Esophagus (tissue), 2 donors: ENCODE measurements at regions not wholly inside any gene's neighbourhood (a gene's known extent, or its start where the extent isn't known, plus 50 kb on each side); places are given as distances from the start of the nearest gene placed in this dataset.

Experiments used
- H3K27ac ChIP-seq, 2 donors: one replicate each; pipeline ENCODE4 v1.5.1; 2013; ENCODE audit warnings: low read depth in 2 of 2, mild to moderate bottlenecking in 2 of 2, inconsistent platforms in 1 of 2, low read length in 1 of 2, moderate library complexity in 1 of 2
- H3K27me3 ChIP-seq, 2 donors: one replicate each; pipeline ENCODE4 v1.6.1; 2013; ENCODE audit warnings: low read length in 2 of 2, control low read depth in 1 of 2, mild to moderate bottlenecking in 1 of 2; ENCODE audit not compliant: insufficient read depth in 2 of 2, control insufficient read depth in 1 of 2
- H3K36me3 ChIP-seq, 2 donors: one replicate each; pipeline ENCODE4 v1.6.1; 2013; ENCODE audit warnings: low read length in 1 of 2; ENCODE audit not compliant: control insufficient read depth in 2 of 2, insufficient read depth in 2 of 2
- H3K4me1 ChIP-seq, 2 donors: one replicate each; pipeline ENCODE4 v1.6.1; 2013; ENCODE audit warnings: low read length in 1 of 2; ENCODE audit not compliant: control insufficient read depth in 2 of 2, insufficient read depth in 2 of 2
- H3K4me3 ChIP-seq, 2 donors: one replicate each; pipeline ENCODE4 v1.5.1; 2013; ENCODE audit warnings: low read length in 2 of 2, mild to moderate bottlenecking in 2 of 2, low read depth in 1 of 2, moderate library complexity in 1 of 2
- H3K9me3 ChIP-seq, 2 donors: one replicate each; pipeline ENCODE4 v1.6.1; 2013; ENCODE audit warnings: mild to moderate bottlenecking in 2 of 2, low read depth in 1 of 2, low read length in 1 of 2, moderate library complexity in 1 of 2; ENCODE audit not compliant: control insufficient read depth in 2 of 2, insufficient read depth in 1 of 2
- WGBS, 2 donors: extraction: QIAGEN DNeasy Blood & Tissue Kit; methylation state at CpG; one replicate each; pipeline ENCODE4 v1.1.7; 2013; 5-methylcytosine and 5-hydroxymethylcytosine counted together
- donor health status: healthy with polysubstance abuse.
- donor health status: Bipolar disorder and iron deficiency.

DNA sequence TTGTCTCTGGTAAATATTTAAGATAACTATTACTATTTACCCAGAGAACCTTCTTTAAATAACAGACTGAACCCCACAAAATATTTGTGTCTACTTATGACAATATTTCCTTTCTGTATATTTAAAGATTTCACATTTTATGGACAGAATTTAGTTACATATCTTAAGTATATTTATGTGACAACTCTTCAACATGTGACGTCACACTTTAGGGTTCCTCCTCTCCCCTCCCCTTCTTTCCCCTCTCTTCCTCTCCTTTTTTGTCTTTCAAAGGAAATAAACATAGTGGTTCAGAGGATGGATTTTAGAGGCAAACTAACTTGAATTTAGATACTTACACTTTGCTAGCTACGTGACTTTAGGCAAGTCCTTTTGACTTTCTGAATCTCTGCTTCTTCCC, 655.6 kb upstream of the NUDT12 start:
- no peaks in the 10 kb centered on the region for H3K36me3 ChIP-seq
- no peak overlapping the region for H3K4me3 ChIP-seq
- H3K27me3 ChIP-seq, result no peaks in the 10 kb centered on the region
- WGBS, 2 donors, result 60 to 62% methylated on average over 2 of the region's 2 CpGs
- no peak overlapping the region for H3K27ac ChIP-seq
- peaks cover 0 to 2% of the 10 kb centered on the region in 2 donors for H3K4me1 ChIP-seq
- H3K9me3 ChIP-seq, result peaks cover 0 to 2% of the 10 kb centered on the region in 2 donors

DNA sequence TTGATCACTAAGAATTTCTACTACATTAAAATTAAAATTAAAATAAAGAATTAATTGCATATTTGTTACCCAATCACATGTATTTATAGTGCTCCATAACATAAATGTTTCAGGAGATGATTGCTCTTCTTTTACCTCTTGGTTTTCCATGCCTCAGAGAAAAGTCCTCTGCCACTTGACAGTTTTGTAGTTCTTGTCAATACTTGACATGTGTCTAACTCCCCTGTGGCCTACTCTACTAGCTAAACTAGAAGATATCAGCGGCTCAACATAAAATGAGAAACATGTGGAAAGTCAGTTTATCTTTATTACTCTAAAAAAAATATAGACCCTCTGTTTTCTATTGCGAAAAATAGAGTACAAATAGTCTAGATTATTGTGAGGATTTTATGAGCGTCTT, 650.6 kb upstream of the NUDT12 start:
- H3K9me3 ChIP-seq, result no peaks in the 10 kb centered on the region
- no peaks in the 10 kb centered on the region for H3K27me3 ChIP-seq
- H3K4me1 ChIP-seq, result peaks cover 0 to 2% of the 10 kb centered on the region in 2 donors
- WGBS, 2 donors, result 85 to 87% methylated on average over 3 of the region's 3 CpGs
- no peak overlapping the region for H3K27ac ChIP-seq
- no peak overlapping the region for H3K4me3 ChIP-seq
- no peaks in the 10 kb centered on the region for H3K36me3 ChIP-seq

DNA sequence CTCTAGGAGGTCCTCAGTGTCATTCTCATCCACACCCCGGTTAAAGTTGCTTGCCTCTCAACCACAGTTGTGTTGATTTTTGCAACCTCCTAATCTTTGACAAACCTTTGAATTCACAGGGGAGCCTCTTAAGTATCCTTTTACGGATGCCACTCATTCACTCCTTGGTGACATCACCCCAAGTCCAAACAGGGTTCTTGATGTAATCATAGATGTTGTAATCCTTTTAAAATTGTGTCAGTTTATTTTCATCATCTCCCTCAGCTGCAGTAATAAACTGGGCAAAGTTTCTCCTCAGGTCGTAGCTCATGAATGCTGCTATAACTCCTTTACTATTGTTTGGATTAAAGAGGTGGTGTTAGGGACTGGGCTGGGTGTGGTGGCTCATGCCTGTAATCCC, 637.2 kb upstream of the NUDT12 start:
- no peak overlapping the region for H3K27ac ChIP-seq
- WGBS, 2 donors, result 65 to 69% methylated on average over 3 of the region's 3 CpGs
- H3K9me3 ChIP-seq, result no peaks in the 10 kb centered on the region

DNA sequence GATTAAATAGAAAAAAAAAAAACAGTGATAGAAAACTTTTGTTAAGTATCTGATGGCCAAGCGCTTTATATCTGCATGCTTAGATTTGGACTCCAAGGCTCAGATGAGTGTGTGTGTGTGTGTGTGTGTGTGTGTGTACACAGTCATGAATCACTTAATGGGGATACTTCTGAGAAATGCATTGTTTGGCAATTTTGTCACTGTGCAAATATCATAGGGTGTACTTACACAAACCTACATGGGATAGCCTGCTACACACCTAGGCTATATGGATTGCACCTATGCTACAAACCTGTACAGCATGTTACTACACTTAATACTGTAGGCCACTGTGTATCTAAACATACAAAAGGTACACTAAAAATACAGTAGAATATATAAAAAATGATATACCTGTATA, 635.6 kb upstream of the NUDT12 start:
- Histone ChIP-seq H3K9me3 (no peaks in the 10 kb centered on the region), H3K27me3 (no peaks in the 10 kb centered on the region)
- 91 to 93% methylated on average over 1 of the region's 1 CpG for WGBS, 2 donors

More for the DNA sequence above, 637.2 kb upstream of the NUDT12 start:
- Histone ChIP-seq H3K4me3 (no peak overlapping the region), H3K4me1 (no peaks in the 10 kb centered on the region), H3K36me3 (no peaks in the 10 kb centered on the region), H3K27me3 (no peaks in the 10 kb centered on the region)

DNA sequence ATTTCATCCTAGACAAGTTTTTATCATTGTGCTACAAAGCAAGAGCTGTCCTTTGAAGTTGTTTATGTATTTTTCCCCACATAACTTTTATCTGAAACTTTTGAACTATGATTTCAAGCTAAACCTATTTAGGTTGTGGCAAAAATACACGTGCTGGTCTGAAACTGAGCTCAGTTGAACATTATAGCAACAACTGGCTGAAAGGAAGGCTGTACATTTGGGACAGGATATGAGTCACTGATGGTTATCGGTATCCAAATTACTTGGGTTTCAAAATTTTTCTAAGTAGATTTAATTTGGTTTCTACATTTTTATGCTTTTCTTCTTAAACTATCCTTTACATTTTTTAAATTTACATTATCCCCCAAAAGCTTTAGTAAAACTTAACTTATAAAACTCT, 627.3 kb upstream of the NUDT12 start:
- no peak overlapping the region for H3K27ac ChIP-seq

More for the DNA sequence above, 635.6 kb upstream of the NUDT12 start:
- no peaks in the 10 kb centered on the region for H3K36me3 ChIP-seq
- H3K27ac ChIP-seq, result no peak overlapping the region
- H3K4me3 ChIP-seq, result no peak overlapping the region
- no peaks in the 10 kb centered on the region for H3K4me1 ChIP-seq

DNA sequence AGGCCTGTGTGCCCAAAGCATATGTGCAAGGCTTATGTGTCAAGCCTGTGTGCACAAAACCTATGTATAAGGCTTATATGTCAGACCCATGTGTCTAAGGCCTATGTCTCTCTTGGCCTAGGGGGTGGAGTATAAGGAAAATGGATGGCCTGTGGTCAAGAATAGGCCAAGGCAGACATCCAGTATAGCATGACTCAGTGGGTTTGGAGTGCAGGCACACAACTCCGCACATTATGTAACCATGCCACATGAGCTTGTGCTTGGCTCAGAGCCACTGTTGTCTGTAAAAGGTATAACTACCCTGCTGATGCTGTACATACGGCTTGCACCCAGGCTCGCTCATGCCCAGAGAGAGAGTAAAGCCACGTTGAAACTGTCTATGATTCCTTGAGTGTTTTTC, 626.4 kb upstream of the NUDT12 start:
- 74 to 76% methylated on average over 4 of the region's 4 CpGs for WGBS, 2 donors
- Histone ChIP-seq H3K27ac (no peak overlapping the region), H3K36me3 (no peaks in the 10 kb centered on the region)

More for the DNA sequence above, 627.3 kb upstream of the NUDT12 start:
- H3K9me3 ChIP-seq, result peaks cover 3 to 8% of the 10 kb centered on the region in 2 donors
- H3K4me3 ChIP-seq, result no peak overlapping the region
- 55 to 62% methylated on average over 2 of the region's 2 CpGs for WGBS, 2 donors
- no peaks in the 10 kb centered on the region for H3K4me1 ChIP-seq
- no peaks in the 10 kb centered on the region for H3K27me3 ChIP-seq
- no peaks in the 10 kb centered on the region for H3K36me3 ChIP-seq

DNA sequence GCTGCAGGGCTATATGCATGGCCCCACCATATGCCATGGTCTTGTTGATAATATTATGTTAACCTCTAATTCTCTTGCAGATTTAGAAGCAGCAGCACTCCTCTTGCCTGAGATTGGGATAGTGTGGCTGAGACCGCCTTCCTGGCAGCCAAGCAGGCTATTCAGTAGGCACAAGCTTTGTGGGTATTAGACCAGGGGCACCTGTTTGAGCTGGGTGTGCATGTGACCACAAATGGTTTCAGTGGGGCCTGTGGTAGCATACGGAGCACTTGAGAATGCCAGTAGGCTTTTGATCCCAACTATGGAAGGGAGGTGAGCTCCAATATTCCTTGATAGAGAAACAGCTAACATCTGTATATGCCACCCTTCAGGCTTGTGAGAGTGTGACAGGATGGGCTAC, 625.1 kb upstream of the NUDT12 start:
- WGBS, 2 donors, result 95 to 97% methylated on average over 2 of the region's 2 CpGs
- Histone ChIP-seq H3K4me1 (no peaks in the 10 kb centered on the region), H3K27me3 (no peaks in the 10 kb centered on the region)

More for the DNA sequence above, 626.4 kb upstream of the NUDT12 start:
- Histone ChIP-seq H3K27me3 (no peaks in the 10 kb centered on the region), H3K4me3 (no peak overlapping the region), H3K9me3 (peaks cover 3 to 8% of the 10 kb centered on the region in 2 donors), H3K4me1 (no peaks in the 10 kb centered on the region)

DNA sequence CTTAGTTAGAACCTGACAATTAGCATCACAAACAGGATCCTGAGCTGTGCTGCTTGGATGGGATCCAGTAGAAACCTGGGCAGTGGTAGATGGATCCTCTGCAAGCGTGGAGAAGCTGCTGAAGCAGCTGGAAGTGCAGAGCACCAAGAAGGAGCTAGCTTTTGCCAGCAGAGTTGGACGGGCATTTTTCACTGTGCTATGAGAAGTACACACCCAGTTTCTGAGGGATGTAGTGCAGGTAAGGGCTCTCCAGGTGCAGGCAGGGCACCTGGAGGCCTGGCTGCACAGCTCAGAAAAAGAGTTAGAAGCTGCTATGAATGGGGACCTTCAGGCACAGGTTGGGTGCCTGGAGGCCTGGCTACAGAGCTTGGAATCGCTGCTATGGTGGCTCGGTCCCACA, 623.9 kb upstream of the NUDT12 start:
- H3K9me3 ChIP-seq, result peaks cover 3 to 8% of the 10 kb centered on the region in 2 donors
- WGBS, 2 donors, result 81 to 82% methylated on average over 4 of the region's 4 CpGs

More for the DNA sequence above, 625.1 kb upstream of the NUDT12 start:
- H3K27ac ChIP-seq, result no peak overlapping the region
- no peaks in the 10 kb centered on the region for H3K36me3 ChIP-seq
- H3K9me3 ChIP-seq, result peaks cover 3 to 8% of the 10 kb centered on the region in 2 donors
- no peak overlapping the region for H3K4me3 ChIP-seq

DNA sequence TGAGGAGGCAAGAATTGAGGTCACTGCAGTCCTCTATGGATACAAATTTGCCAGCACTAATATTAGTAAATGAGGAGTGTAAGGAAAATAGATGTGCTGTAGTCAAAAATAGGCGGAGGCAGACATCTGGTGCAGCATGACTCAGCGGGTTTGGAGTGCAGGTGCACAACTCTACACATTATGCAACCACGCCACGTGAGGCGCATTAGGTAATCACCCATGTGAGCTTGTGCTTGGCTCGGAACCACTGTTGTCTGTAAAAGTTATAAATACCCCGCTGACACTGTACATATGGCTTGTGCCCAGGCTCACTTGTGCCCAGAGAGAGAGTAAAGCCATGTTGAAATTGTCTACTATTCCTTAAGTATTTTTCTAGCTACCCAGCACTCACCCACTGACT, 623.5 kb upstream of the NUDT12 start:
- H3K36me3 ChIP-seq, result no peaks in the 10 kb centered on the region
- no peaks in the 10 kb centered on the region for H3K27me3 ChIP-seq
- no peaks in the 10 kb centered on the region for H3K4me1 ChIP-seq
- no peak overlapping the region for H3K27ac ChIP-seq
- H3K4me3 ChIP-seq, result no peak overlapping the region
- peaks cover 3 to 8% of the 10 kb centered on the region in 2 donors for H3K9me3 ChIP-seq
- WGBS, 2 donors, result 88 to 90% methylated on average over 7 of the region's 7 CpGs

More for the DNA sequence above, 623.9 kb upstream of the NUDT12 start:
- Histone ChIP-seq H3K27me3 (no peaks in the 10 kb centered on the region), H3K4me1 (no peaks in the 10 kb centered on the region), H3K4me3 (no peak overlapping the region), H3K27ac (no peak overlapping the region), H3K36me3 (no peaks in the 10 kb centered on the region)

DNA sequence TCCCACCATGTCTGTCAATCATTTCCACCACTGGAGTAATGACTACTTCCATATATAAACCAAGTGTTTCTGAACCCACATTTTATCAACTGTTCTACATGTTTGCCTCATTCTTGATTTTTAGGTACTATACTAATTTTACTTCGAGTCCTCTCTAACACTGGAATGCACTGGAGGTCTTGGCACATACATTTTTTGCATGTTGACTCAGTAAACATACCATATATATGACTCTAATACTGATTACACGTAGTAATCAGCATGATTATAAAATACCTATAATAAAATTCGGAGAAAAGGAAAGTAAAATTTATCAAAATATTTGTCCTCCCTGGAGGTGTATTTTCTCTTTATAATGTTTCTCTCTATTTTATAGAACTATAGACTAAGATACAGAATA, 621.7 kb upstream of the NUDT12 start:
- Histone ChIP-seq H3K4me1 (no peaks in the 10 kb centered on the region), H3K4me3 (no peak overlapping the region), H3K36me3 (no peaks in the 10 kb centered on the region), H3K27me3 (no peaks in the 10 kb centered on the region), H3K9me3 (peaks cover 3 to 10% of the 10 kb centered on the region in 2 donors), H3K27ac (no peak overlapping the region)
- 52 to 62% methylated on average over 3 of the region's 3 CpGs for WGBS, 2 donors
